HL-60 (cell line): ENCODE measurements at regions not wholly inside any gene's neighbourhood (a gene's known extent, or its start where the extent isn't known, plus 50 kb on each side); places are given as distances from the start of the nearest gene placed in this dataset.

Experiments
- GABPA ChIP-seq: IDR thresholded peaks from 2 replicates; pipeline ENCODE4 v1.6.1; 2012; ENCODE audit warnings: low read depth
- POLR2AphosphoS5 ChIP-seq: IDR thresholded peaks from 2 replicates; pipeline ENCODE4 v1.6.1; 2012; ENCODE audit warnings: low read depth
- SPI1 ChIP-seq: IDR thresholded peaks from 2 replicates; pipeline ENCODE4 v1.6.1; 2012; ENCODE audit warnings: low read depth, mild to moderate bottlenecking, borderline replicate concordance
- TF ChIP-seq, protein P1 (sequence below): IDR thresholded peaks from one replicate; pipeline ENCODE4 v1.5.1; 2011; ENCODE audit warnings: low read length, control low read depth, inconsistent platforms; ENCODE audit not compliant: insufficient read depth
- TF ChIP-seq, protein P2 (sequence below): IDR thresholded peaks from 2 replicates; pipeline ENCODE4 v1.6.1; 2012; ENCODE audit warnings: low read depth; ENCODE audit not compliant: insufficient replicate concordance

DNA sequence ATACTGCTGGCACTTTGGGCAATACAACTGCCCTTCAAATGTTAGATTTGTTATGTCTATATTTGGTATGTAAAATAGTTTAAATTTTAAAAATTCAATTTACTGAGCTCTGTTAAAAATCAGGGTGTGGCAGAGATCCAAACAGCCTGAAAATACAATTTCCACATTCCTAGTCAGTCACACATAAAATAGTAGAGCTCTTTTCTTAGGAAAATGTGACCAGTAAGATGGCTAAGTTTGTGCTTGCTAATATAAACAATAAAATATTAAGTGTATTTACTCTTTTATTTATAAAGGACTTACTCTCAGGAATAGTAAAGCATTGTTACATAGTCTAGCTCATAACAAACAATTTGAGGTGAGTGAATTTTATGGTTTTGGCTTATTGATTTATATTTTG is 200.2 kb downstream of the DKK2 start:
- TF ChIP-seq, protein P1, sequence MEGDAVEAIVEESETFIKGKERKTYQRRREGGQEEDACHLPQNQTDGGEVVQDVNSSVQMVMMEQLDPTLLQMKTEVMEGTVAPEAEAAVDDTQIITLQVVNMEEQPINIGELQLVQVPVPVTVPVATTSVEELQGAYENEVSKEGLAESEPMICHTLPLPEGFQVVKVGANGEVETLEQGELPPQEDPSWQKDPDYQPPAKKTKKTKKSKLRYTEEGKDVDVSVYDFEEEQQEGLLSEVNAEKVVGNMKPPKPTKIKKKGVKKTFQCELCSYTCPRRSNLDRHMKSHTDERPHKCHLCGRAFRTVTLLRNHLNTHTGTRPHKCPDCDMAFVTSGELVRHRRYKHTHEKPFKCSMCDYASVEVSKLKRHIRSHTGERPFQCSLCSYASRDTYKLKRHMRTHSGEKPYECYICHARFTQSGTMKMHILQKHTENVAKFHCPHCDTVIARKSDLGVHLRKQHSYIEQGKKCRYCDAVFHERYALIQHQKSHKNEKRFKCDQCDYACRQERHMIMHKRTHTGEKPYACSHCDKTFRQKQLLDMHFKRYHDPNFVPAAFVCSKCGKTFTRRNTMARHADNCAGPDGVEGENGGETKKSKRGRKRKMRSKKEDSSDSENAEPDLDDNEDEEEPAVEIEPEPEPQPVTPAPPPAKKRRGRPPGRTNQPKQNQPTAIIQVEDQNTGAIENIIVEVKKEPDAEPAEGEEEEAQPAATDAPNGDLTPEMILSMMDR = no peak
- TF ChIP-seq POLR2AphosphoS5 (no peak), GABPA (no peak), SPI1 (no peak)
- TF ChIP-seq, protein P2, sequence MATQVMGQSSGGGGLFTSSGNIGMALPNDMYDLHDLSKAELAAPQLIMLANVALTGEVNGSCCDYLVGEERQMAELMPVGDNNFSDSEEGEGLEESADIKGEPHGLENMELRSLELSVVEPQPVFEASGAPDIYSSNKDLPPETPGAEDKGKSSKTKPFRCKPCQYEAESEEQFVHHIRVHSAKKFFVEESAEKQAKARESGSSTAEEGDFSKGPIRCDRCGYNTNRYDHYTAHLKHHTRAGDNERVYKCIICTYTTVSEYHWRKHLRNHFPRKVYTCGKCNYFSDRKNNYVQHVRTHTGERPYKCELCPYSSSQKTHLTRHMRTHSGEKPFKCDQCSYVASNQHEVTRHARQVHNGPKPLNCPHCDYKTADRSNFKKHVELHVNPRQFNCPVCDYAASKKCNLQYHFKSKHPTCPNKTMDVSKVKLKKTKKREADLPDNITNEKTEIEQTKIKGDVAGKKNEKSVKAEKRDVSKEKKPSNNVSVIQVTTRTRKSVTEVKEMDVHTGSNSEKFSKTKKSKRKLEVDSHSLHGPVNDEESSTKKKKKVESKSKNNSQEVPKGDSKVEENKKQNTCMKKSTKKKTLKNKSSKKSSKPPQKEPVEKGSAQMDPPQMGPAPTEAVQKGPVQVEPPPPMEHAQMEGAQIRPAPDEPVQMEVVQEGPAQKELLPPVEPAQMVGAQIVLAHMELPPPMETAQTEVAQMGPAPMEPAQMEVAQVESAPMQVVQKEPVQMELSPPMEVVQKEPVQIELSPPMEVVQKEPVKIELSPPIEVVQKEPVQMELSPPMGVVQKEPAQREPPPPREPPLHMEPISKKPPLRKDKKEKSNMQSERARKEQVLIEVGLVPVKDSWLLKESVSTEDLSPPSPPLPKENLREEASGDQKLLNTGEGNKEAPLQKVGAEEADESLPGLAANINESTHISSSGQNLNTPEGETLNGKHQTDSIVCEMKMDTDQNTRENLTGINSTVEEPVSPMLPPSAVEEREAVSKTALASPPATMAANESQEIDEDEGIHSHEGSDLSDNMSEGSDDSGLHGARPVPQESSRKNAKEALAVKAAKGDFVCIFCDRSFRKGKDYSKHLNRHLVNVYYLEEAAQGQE = no peak
